ENCODE measurements at regions not wholly inside any gene's neighbourhood (a gene's known extent, or its start where the extent isn't known, plus 50 kb on each side); places are given as distances from the start of the nearest gene placed in this dataset.

DNA sequence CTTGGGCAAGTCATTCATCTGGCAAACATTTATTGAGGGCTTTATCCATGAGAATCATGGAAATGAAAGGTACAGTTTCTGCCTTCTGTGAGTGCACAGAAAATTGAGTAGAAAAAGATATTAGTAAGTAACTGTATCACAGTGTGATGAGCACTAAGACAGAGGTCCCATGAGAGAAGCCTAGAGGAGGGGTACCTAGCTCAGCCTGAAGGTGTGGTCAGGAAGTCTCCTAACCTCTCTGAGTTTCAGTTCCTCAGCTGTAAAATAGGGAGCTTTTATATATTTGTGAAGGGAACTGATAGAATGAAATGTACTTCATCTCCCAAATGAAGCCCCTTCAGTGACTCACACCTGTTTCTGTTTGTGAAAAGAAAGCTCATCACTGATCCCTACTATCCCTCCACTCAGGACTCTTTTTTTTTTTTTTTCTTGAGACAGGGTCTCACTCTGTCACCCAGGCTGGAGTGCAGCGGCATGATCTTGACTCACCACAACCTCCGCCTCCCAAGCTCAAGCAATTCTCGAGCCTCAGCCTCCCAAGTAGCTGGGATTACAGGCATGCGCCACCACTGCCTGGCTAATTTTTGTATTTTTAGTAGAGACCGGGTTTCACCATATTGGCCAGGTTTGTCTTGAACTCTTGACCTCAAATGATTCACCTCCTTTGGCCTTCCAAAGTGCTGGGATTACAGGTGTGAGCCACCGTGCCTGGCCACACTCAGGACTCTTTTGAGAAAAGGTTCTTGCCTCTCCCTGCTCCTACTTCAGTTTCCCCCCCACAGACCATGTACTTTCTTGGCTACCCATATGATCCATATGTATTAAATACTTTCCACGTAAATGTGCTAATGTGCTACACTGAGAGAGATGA, 93.7 kb upstream of the FUT8 start:
- no peak for DNase-seq (ENCODE audit: low read depth)

DNA sequence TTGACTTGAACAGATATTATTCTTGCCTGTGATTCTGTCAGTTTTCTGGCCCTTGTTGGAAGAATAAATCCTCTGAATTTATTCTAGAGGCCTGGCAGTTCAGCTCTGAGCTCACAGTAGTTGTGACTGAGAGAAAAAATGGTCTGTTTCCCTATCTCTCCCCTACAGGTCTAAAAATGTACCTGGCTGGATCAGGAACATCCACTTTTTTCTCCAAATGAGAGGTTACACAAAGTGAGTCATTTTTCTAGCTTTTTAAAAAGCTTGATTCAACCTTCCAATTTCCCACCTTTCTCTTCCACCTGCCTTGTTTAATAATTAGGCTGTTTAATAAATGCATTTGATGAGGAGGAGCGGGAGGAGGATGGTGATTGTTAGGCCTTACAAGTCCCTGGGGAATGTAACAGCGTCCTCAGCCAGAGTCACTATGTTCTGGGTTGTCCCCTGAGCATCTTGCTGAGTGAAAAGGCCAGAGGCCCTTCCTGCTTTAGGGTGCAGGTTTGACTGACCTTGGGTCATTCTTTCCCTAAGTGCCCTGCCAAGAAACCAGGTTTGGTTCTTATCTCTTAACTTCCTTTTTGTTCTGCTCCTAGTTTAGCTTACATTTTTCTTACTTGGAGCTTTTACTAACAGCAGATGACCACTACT, 91.7 kb upstream of the FUT8 start:
- DNase-seq (ENCODE audit: low read depth), result no peak

DNA sequence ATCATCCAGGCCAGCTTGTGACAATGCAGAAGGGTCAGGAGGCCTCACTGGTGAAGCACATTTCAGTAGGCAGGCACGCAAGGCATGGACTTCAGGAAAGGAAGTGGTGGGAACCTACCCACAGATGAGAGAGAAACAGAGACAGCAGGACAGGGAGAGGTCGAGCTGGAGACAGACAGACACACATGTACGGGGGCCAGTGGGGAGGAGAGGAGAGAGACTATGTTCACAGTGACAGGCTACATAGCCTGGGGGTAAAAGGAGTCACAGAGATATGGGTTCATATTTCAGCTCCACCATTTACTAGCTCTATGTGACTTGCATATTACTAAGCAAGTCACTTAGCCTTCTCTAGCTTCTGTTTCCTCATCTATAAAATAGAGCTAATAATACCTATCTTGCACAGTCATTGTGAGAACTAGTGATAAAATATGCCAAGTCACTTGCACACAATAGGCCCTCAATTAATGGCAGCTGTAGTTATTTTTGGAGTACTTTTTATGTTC, 91.1 kb upstream of the FUT8 start:
- peak; percentile 22 for DNase-seq (ENCODE audit: low read depth)

DNA sequence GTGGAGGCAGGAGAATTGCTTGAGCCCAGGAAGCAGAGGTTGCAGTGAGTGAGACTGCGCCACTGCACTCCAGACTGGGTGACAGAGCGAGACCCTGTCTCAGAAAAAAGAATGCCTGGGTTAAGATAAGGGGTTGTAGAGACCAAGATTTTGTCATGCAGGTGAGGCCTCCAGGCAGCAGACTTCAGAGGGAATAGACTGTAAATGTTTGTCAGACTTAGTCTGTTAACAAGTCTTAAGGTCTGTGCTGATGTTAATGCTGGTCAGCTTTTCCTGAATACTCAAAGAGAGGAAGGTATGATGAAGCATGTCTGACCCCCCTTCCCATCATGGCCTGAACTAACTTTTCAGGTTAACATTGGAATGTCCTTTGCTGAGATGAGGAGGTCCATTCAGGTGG, 83.0 kb upstream of the FUT8 start:
- no peak for DNase-seq (ENCODE audit: low read depth)

DNA sequence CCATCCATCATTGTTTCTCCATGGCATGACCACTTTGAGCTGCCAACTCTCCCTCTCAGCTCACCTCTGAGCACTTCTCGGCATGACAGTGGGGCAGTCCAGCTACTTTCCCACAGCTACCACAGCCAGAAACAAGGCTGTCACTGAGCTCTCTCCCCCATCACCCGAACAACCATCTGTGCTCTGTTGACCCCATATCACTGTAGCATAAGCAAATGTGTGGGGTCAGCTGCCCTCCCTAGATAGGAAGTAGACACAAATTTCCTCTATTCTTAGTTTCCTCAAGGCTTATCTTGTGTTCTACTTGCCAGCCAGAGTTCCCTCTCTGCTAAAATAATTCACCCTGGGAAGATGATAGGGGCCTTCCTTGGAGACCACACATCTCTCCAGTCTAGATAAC, 82.6 kb upstream of the FUT8 start:
- no peak for DNase-seq (ENCODE audit: low read depth)

DNA sequence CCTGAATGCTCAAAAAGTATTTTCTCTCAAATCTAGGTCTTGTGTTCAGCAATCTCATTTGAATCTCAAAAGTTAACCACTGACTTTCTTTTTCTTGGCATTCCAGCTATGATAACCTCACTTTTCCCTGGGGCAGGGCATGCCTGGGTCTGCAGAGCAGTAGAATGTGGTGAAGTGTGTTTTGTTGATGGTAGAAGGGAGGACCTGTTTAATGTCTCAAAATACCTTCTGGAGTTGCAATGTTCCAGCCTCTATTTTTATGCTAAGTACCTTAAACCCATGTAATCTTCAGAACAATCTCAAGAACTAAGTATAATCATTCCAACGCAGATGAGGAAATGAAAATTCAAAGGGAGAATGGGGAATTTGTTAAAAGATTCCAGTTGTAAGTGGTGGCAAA, 82.1 kb upstream of the FUT8 start:
- no peak for DNase-seq (ENCODE audit: low read depth)

DNA sequence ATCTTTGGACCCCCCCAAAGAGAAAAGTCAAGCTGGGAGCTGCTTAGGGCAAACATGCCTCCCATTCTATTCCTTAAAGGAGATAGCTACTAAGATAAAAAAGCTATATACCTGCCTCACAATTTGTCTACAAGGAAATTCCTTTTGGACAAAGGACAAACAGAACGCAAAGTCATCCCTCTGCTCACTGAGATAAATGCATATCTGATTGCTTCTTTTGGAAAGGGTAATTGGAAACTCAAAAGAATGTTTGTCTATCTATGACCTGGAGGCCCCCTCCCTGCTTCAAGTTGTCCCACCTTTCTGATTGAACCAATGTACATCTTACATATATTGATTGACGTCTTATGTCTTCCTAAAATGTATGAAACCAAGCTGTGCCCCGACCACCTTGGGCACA, 80.9 kb upstream of the FUT8 start:
- no peak for DNase-seq (ENCODE audit: low read depth)

DNA sequence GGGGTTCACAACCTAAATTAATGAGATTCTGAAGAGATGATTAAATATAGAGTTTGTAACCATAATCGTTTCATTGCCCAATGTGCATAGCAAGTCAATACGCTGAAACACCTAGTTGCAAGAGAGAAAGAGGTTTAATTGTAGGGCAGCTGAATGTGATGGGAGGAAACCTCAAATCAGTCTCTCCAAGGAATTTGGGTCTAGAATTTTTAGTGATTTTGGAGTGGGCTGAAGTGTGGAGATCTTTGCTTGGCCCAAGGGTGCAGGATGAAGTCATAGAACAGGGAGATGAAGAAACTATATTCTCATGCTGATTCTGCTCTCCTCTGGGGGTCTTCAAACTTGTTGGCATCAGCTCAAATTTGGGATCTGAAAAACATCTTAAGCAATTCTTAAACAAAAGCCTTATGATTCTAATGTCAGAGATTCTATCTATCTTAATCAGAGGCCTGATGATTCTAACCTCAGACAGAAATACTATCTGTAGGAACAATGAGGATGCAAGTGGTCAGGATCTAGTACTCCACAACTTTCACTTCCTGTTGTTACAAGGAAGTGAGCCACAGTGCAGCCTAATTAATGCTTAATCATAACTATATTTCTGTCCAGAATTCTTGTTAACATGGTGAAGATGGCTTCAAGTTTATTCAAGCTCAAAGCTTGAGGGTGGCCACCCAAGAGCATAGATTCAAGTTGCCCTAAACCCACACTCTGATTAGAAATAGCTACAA, 80.2 kb upstream of the FUT8 start:
- no peak for DNase-seq (ENCODE audit: low read depth)

DNA sequence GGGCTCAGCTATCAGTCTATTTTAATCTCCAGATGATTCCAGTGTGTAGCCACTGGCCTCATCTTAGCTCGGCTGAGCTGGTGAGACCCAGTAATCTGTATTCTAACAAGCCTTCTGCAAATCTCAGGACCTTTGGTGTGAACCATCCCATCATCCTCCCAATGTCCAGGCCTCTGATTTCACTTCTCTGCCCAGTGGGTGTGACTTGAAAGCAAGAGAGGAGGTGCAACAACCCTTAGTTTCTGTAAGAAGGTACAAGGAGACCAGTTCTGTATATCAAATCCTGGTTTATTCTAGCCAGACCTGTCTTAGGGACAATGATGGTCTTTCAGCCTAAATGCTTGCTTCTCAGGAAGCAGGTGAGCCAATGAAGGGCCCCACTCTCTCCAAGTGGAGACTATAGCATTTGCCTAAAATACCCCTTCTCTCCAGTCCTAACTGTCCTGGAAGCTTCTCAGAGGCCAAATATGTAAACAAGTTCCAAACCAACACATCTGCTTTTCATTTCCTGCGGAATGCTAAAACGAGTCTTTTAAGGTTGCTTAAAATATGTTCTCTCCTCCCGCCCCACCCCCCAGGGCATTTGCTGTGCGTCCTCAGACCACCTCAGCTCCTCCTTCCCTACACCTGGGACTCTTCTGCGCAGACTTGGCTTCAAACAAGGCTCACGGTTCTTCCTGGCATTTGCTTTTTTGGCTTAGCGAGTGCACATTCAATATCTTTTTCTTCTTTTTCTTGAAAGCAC, 78.4 kb upstream of the FUT8 start:
- no peak for DNase-seq (ENCODE audit: low read depth)

DNA sequence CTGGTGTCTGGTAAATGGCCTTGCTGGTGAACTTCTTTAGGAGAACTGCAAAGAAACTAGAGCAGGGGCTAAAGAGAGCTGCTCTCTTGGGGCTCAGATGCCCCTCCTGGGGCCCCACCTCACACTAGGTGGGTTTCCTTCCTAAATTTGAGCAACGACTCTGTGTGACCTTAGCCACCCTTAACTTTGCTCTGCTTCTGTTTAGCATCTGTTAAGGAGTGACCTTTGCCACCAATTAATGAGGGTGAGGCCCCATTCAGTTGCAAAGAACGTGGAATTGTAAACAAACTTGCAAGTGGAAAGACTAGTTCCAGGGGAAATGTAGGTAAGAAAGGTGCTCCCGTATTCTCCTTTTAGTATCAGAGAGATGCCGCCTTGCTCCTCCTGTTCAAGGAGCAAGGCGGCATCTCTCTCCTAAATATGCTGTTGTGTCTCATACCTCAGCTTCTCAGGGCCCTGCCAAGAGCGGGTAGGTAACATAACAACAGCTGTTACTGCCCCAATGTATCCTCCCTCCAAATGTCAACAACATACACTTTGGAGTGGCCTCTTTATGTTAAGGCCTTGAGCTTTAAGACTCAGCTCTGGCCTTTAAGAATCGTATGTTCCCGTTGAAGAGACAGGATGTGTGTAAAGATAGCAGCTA, 77.6 kb upstream of the FUT8 start:
- DNase-seq (ENCODE audit: low read depth), result no peak

DNA sequence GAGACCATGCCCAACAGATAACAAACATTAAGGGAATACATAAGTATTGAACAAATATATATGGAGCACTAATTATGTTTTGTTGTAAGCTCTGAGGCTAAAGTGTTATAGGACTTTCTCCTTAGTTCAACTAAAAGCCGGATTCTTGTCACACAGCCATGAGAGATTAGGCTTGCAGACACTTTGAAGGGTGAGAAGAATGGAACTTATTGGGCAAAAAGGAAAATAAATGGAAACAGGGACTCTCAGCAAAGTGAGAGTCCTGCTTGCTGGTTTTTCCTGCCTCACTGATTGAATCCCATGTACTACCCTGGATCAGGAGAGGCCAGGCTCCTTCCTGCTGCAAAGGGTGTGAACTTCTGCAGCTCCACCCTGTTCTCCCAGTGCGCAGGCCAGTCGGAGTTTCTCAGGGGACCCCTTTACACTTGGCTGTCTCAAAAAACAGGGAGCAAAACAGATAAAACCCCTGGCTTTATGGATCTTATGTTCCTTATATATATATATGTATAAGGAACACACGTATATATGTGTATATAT, 77.1 kb upstream of the FUT8 start:
- DNase-seq (ENCODE audit: low read depth), result no peak

DNA sequence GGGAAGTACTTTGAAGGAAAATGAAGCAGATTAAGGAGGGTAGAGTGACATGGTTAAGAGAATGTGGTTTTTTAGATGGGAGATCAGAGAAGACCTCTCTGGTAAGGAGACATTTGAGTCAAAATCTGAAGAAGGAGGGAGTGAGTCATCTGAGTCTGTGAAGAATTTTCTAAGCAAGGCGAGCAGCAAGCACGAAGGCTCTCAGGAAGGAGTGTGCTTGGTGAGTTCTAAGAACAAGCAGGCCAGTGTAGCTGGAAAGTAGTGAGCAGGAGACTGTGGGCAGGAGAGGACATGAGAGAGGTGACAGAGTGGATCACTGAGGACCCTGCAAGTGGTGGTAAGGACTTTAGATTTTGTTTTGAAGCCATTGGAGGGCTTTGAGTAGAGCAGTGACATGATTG, 76.3 kb upstream of the FUT8 start:
- DNase-seq (ENCODE audit: low read depth), result no peak

DNA sequence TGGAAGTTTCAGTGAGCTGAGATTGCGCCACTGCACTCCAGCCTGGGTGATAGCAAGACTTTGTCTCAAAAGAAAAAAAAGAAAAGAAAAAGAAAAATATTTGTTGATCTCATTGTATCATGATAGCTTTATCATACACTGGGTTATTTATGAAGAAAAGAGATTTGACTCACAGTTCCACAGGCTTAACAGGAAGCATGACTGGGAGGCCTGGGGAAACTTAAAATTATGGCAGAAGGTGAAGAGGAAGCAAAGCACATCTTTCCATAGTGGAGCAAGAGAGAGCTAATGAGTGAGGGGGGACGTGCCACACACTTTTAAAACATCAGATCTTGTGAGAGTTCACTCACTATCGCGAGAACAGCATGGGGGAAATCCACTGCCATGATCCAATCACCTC, 72.7 kb upstream of the FUT8 start:
- no peak for DNase-seq (ENCODE audit: low read depth)

DNA sequence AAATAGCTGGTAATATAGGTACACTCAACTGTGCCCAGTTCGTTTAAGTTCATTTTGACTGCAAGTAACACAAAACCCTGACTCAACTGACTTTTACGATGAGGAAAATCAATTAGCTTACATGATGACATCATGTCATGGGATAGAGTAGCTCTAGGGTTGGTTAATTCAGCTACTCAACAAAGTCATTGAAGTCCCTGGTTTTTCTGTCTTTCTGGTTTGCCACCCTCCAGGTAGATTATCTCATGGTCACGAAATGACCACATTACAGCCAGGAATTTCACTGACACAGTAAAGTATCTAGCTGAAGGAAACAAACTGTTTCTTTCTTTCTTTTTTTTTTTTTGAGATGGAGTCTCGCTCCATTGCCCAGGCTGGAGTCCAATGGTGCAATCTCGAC, 68.5 kb upstream of the FUT8 start:
- no peak for DNase-seq (ENCODE audit: low read depth)

DNA sequence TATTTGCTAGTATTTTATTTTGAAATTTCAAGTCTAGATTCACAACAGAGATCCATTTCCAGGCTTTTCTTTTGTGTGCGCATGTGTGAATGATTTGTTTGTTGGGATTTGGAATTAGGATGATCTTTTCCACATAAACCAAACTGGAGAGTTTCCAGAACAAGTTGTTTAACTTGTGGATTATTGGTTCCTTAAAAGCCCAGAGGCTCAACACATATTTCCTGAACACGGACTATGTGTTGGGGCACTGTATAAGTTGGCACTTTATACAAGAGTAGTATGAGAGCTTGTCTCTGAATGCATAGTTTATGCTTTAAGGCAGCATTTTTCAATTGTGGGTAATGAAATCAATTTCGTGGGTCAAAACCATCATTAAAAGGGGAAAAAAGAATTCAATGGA, 67.3 kb upstream of the FUT8 start:
- no peak for DNase-seq (ENCODE audit: low read depth)

DNA sequence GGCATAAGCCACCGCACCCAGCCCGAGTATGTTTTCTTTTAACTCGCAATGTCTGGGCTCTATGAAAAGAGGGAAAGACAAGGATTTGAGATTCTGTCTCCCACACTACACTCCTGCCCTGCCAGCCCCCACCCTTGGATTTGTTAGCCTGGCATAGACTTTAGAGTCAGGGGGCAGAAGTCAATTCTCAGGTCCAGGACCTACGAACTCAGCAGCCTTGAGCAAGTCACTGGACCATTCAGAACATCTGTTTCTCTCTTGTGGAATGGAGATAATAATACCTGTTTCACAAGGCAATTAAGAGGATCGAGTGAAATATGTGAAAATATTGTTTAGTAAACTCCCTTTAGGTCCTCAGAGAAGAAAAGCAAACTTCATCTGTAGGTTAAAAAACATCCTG, 66.1 kb upstream of the FUT8 start:
- DNase-seq (ENCODE audit: low read depth), result no peak

DNA sequence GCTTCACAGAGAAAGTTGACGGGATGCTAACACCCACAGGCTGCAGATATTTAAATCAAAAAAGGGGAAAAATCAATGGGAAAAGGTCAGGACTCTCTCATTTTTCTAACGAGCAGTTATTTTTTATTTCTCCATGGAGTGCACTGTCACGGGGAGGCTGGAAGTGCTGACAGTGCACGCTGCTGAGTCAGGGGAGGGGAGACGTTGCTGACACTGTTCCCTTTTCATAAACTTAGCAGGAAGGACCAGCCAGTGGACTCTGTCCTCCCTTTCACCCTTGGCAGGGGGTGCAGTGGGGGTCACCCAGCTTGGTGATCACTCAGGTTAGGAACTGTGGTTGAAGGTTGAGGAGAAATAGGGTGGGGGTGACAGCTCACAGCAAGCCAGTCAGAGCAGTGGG, 65.6 kb upstream of the FUT8 start:
- no peak for DNase-seq (ENCODE audit: low read depth)

DNA sequence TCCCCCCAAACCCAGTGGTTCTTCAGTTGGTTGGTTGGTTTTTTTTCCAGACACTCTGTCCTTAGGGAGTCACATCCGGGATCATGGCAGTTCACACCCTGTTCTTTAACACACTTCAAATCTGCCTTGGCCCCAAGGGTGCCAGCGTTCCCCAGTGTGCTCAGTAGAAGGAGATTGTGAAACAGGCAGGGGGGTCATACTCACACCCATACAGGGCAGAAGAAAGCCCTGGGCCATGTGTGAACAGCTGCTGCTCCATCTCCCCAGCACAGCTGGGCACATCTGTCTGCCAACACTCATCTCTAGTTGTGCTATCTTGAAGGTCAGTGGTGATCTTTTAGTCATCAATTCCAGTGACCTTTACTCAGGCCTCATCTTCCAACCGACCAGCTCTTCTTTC, 64.4 kb upstream of the FUT8 start:
- DNase-seq (ENCODE audit: low read depth), result no peak

DNA sequence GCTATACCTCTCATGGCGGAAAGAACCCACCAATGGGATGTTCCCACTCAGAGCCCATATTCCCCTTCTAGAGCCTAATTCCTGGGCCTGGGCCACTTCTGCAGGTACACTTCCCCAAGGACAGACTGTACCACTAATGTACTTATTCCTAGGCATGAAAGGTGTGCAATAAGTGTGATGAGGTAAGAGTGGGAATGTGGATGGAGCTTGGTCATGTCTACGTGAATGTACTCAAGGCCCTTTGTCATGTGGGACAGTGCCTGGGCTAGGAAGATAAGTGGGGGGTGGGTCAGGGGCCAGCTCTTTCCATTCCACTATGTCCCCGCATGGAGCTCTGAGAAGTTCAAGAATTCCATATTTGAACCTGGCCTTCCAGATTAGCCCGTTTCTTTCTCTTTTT, 63.4 kb upstream of the FUT8 start:
- DNase-seq (ENCODE audit: low read depth), result no peak

DNA sequence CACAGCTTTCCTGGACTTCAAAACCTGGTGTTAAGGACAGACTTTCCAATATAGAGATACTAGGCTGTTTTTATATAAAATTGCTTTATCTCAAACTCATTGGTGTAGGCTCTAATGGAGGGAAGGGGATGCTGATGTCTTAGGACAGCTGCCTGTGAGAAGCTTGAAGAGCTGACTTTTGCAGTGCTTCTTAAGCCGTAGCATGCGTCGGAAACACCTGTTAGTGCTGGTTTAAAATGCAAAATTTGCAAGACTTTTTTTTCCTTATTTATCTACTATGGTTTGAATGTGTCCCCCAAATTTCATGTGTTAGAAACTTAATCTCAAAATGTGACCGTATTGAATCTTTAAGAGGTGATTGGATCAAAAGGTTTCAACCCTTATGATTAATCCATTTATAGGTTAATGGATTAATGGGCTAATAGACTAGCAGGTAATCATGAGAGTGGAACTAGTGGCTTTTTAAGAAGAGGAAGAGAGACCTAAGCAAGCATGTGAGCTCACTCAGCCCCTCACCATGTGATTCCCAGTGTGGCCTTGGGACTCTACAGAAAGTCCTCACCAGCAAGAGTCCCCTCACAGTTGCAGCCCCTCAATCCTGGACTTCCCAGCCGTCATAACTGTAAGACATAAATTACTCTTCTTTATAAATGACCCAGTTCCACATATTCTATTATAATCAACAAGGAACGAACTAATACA, 60.9 kb upstream of the FUT8 start:
- DNase-seq (ENCODE audit: low read depth), result no peak

Measured in Daoy (cell line).